Activated CD8-positive, alpha-beta T cell treated with anti-CD3 and anti-CD28 coated beads for 36 hours (primary cell): ENCODE measurements at regions not wholly inside any gene's neighbourhood (a gene's known extent, or its start where the extent isn't known, plus 50 kb on each side); places are given as distances from the start of the nearest gene placed in this dataset.

Experiments used
- ATAC-seq: fragments of 200-7000 bp; cut with Tn5 transposase; one replicate; pipeline ENCODE4 v1.10.0; 2021; ENCODE audit warnings: mild to moderate bottlenecking, moderate library complexity
- CTCF ChIA-PET: fragments of 350-600 bp; sonication (Branson Sonifier 250); formaldehyde crosslinking; loops from one replicate; lab custom pipeline; 2021; ENCODE audit warnings: antibody characterized with exemption; lab: Charles Lee
- POLR2A ChIA-PET: fragments of 350-600 bp; sonication (Branson Sonifier 250); formaldehyde crosslinking; loops from one replicate; lab custom pipeline; 2021; ENCODE audit warnings: antibody characterized with exemption; lab: Charles Lee
- DNase-seq: peaks from one replicate; pipeline ENCODE4 v3.0.0-alpha.2; 2020
- H3K27ac Mint-ChIP-seq: one replicate; pipeline ENCODE4 v1.8.0; 2021; ENCODE audit warnings: mild to moderate bottlenecking, mixed read lengths
- H3K27me3 Mint-ChIP-seq: one replicate; pipeline ENCODE4 v1.8.0; 2021; ENCODE audit warnings: mixed read lengths
- H3K36me3 Mint-ChIP-seq: one replicate; pipeline ENCODE4 v1.8.0; 2021; ENCODE audit warnings: low read depth, mixed read lengths
- H3K4me1 Mint-ChIP-seq: one replicate; pipeline ENCODE4 v1.8.0; 2021; ENCODE audit warnings: low read depth, mixed read lengths
- H3K4me3 Mint-ChIP-seq: one replicate; pipeline ENCODE4 v1.8.0; 2021; ENCODE audit warnings: mild to moderate bottlenecking, moderate library complexity, mixed read lengths
- H3K9me3 Mint-ChIP-seq: one replicate; pipeline ENCODE4 v1.8.0; 2021; ENCODE audit warnings: mixed read lengths
- CTCF ChIP-seq: fragments of 200-600 bp; IDR thresholded peaks from one replicate; pipeline ENCODE4 v1.8.0; 2022; ENCODE audit warnings: antibody characterized with exemption, mild to moderate bottlenecking
- intact Hi-C: fragments of 100-400 bp; cut with micrococcal nuclease; formaldehyde crosslinking; loops from one replicate; pipeline ENCODE4 v1.10.0; 2022

- CTCF ChIA-PET = no interaction called here
- Mint-ChIP-seq H3K27me3 (peaks cover 3% of the 10 kb centered on the region), H3K36me3 (no peaks in the 10 kb centered on the region), H3K9me3 (no peaks in the 10 kb centered on the region), H3K4me3 (no peak overlapping the region), H3K4me1 (no peaks in the 10 kb centered on the region), H3K27ac (no peak overlapping the region)
- no peak for ATAC-seq
- POLR2A ChIA-PET = no interaction called here
- intact Hi-C loops = no loop called here
- no peak for TF ChIP-seq CTCF
- no peak for DNase-seq
Measured at GRCh38 chr5:158126442-158127405, 267.8 kb upstream of the CLINT1 start.

GRCh38 chr5:158124606-158125316 lies 265.8 kb upstream of the CLINT1 start:
- no peaks in the 10 kb centered on the region for H3K9me3 Mint-ChIP-seq
- no peak overlapping the region for H3K4me3 Mint-ChIP-seq
- H3K27ac Mint-ChIP-seq = no peak overlapping the region
- no peak for ATAC-seq
- no peaks in the 10 kb centered on the region for H3K4me1 Mint-ChIP-seq
- no peak for DNase-seq
- intact Hi-C loops = no loop called here
- POLR2A ChIA-PET = no interaction called here
- TF ChIP-seq CTCF = no peak
- peaks cover 4% of the 10 kb centered on the region for H3K27me3 Mint-ChIP-seq
- H3K36me3 Mint-ChIP-seq = no peaks in the 10 kb centered on the region
- CTCF ChIA-PET = no interaction called here

- no peaks in the 10 kb centered on the region for H3K9me3 Mint-ChIP-seq
Measured at GRCh38 chr5:158123595-158123994, 264.6 kb upstream of the CLINT1 start.

DNA sequence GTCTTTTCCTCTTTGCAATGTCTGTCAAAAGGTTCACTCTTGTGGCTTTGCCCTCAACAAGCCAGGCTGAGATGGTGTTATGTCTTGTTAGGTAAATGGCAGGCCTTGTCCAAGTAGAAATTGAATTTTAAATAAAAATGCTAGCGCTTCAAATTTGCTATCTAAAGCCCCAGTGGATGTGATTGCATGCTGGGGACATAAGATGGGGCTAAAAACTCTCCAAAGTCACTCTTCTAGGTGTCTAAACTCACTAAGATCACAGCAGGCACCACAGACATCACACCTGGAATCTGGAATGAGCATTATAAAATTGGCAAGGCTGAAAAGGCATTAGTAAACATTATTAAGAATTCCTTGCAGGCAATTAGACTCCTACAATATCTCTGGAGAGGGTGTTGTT lies 262.7 kb upstream of the CLINT1 start:
- H3K4me3 Mint-ChIP-seq = no peak overlapping the region
- CTCF ChIA-PET = no interaction called here
- H3K9me3 Mint-ChIP-seq = no peaks in the 10 kb centered on the region
- peaks cover 11% of the 10 kb centered on the region for H3K27me3 Mint-ChIP-seq
- H3K4me1 Mint-ChIP-seq = no peaks in the 10 kb centered on the region
- no peaks in the 10 kb centered on the region for H3K36me3 Mint-ChIP-seq
- intact Hi-C loops = no loop called here
- no peak overlapping the region for H3K27ac Mint-ChIP-seq
- ATAC-seq (no peak), DNase-seq (no peak)
- TF ChIP-seq CTCF = no peak
- POLR2A ChIA-PET = no interaction called here

More at GRCh38 chr5:158123595-158123994, 264.6 kb upstream of the CLINT1 start:
- H3K4me1 Mint-ChIP-seq = no peaks in the 10 kb centered on the region
- DNase-seq (no peak), ATAC-seq (no peak)
- ChIA-PET POLR2A (no interaction called here), CTCF (no interaction called here)
- no peak overlapping the region for H3K27ac Mint-ChIP-seq
- no peak for TF ChIP-seq CTCF
- H3K27me3 Mint-ChIP-seq = peaks cover 6% of the 10 kb centered on the region
- no peaks in the 10 kb centered on the region for H3K36me3 Mint-ChIP-seq
- intact Hi-C loops = no loop called here
- H3K4me3 Mint-ChIP-seq = no peak overlapping the region

- no peak for DNase-seq
- peaks cover 11% of the 10 kb centered on the region for H3K27me3 Mint-ChIP-seq
- ChIA-PET POLR2A (no interaction called here), CTCF (no interaction called here)
- no peaks in the 10 kb centered on the region for H3K4me1 Mint-ChIP-seq
- TF ChIP-seq CTCF = no peak
- H3K27ac Mint-ChIP-seq = no peak overlapping the region
- no peaks in the 10 kb centered on the region for H3K36me3 Mint-ChIP-seq
- H3K9me3 Mint-ChIP-seq = no peaks in the 10 kb centered on the region
- ATAC-seq = no peak
- H3K4me3 Mint-ChIP-seq = no peak overlapping the region
- intact Hi-C loops = no loop called here
Measured at GRCh38 chr5:158120760-158121159, 261.8 kb upstream of the CLINT1 start.
